ENCODE measurements at regions not wholly inside any gene's neighbourhood (a gene's known extent, or its start where the extent isn't known, plus 50 kb on each side); places are given as distances from the start of the nearest gene placed in this dataset.
A peak's percentile ranks its signal among the peaks of the same experiment; 100 is the strongest.
"Not testable (repeated sequence)": the region's sequence is repeated elsewhere in the genome, so short reads cannot be mapped to it uniquely, and the experiment has no call there.

DNA sequence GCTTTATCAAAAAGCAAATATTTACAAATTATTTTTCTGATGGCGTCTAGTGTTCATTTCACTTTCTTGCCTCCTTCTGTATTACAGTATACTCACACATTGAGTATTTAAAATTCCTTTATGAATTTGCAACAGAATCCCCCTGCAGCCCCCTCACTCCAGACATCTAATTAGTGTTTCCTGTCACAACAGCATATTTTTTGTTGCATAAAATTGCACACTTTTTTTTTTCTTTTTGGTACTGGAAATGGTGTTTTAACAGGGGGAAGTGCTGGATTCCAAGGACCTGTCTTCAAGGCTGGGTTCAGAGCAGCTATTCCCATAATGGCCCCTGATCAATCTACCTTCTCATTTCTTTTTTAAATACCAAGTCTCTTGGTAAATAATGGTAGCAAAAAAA lies 184.3 kb upstream of the HMCN1 start:
- TF ChIP-seq, protein P1, sequence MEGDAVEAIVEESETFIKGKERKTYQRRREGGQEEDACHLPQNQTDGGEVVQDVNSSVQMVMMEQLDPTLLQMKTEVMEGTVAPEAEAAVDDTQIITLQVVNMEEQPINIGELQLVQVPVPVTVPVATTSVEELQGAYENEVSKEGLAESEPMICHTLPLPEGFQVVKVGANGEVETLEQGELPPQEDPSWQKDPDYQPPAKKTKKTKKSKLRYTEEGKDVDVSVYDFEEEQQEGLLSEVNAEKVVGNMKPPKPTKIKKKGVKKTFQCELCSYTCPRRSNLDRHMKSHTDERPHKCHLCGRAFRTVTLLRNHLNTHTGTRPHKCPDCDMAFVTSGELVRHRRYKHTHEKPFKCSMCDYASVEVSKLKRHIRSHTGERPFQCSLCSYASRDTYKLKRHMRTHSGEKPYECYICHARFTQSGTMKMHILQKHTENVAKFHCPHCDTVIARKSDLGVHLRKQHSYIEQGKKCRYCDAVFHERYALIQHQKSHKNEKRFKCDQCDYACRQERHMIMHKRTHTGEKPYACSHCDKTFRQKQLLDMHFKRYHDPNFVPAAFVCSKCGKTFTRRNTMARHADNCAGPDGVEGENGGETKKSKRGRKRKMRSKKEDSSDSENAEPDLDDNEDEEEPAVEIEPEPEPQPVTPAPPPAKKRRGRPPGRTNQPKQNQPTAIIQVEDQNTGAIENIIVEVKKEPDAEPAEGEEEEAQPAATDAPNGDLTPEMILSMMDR (conservative IDR thresholded peaks at IDR 0.05): no peak
- no peak for DNase-seq (ENCODE audit: low read depth, low spot score)
- H3K9me3 Mint-ChIP-seq: peaks cover 6% of the 10 kb centered on the region
- H3K4me3 Mint-ChIP-seq: no peak overlapping the region
- no peaks in the 10 kb centered on the region for H3K27me3 Mint-ChIP-seq (ENCODE audit: low read depth)
- no peak overlapping the region for H3K27ac Mint-ChIP-seq (ENCODE audit: unreplicated experiment)
- peaks cover 11% of the 10 kb centered on the region for H3K4me1 Mint-ChIP-seq
- H3K36me3 Mint-ChIP-seq (ENCODE audit: low read depth): no peaks in the 10 kb centered on the region

DNA sequence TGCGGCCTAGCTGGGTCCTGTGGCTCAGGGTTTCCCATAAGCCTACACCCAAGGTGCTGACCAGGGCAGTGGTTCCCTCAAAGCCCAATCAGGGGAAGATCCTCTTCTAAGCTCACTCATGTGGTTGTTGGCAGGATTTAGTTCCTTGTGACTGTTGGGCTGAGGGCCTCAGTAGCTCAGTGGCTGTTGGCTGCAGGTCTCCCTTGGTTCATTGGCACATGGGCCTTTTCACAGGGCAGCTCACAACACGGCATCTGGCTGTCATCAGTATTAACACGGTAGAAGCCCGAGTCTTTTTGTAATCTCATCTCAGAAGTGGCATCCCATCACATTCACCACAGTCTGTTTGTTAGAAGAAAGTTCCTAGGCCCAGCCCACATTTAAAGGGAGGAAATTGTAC lies 188.2 kb upstream of the HMCN1 start:
- Mint-ChIP-seq H3K27ac (ENCODE audit: unreplicated experiment) (peak overlapping the region; percentile 13), H3K4me3 (no peak overlapping the region), H3K4me1 (peaks cover 17% of the 10 kb centered on the region), H3K36me3 (ENCODE audit: low read depth) (no peaks in the 10 kb centered on the region), H3K9me3 (no peaks in the 10 kb centered on the region), H3K27me3 (ENCODE audit: low read depth) (no peaks in the 10 kb centered on the region)
- no peak for DNase-seq (ENCODE audit: low read depth, low spot score)
- TF ChIP-seq, protein P1 (conservative IDR thresholded peaks at IDR 0.05): no peak

DNA sequence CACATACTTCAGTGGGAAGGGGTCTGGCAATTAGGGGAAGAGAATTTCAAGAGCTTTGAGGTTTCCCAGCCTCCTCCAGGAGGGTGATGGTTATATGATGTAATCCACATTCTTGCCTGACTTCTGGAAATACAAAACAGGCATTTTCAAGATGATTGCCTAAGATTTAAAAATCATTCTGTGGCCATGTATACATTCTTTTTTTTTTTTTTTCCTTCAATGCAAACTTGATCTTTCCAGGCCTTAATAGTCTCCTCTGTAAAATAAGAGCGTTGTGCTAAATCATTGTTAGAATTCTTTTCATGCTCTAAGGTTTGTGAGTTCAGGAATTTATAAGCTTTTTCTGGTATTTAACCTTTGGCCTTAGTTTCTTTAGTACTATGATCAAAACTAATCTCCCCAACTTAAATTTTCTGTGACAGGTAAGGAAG lies 192.3 kb upstream of the HMCN1 start:
- Mint-ChIP-seq H3K9me3 (peaks cover 7% of the 10 kb centered on the region), H3K27me3 (ENCODE audit: low read depth) (no peaks in the 10 kb centered on the region), H3K4me3 (no peak overlapping the region), H3K27ac (ENCODE audit: unreplicated experiment) (no peak overlapping the region), H3K4me1 (peaks cover 6% of the 10 kb centered on the region), H3K36me3 (ENCODE audit: low read depth) (no peaks in the 10 kb centered on the region)
- TF ChIP-seq, protein P1 (conservative IDR thresholded peaks at IDR 0.05): no peak
- no peak for DNase-seq (ENCODE audit: low read depth, low spot score)

DNA sequence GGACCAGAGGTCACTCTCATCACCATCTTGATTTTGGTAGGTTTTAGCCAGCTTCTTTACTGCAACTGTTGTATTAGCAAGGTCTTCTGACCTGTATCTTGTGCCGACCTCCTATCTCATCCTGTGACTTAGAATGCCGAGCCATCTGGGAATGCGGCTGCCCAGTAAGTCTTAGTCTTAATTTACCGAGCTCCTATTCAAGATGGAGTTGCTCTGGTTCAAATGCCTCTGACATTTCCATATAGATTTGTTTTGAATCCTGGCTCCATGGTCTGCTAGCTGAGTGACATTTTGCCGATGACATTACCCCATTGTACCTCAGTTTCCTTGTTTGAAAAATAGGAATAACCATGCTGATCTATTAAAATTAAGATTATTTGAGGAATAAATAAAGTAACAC lies 193.9 kb upstream of the HMCN1 start:
- H3K4me3 Mint-ChIP-seq: no peak overlapping the region
- H3K4me1 Mint-ChIP-seq: peaks cover 6% of the 10 kb centered on the region
- no peak for DNase-seq (ENCODE audit: low read depth, low spot score)
- TF ChIP-seq, protein P1 (conservative IDR thresholded peaks at IDR 0.05): no peak
- H3K27me3 Mint-ChIP-seq (ENCODE audit: low read depth): no peaks in the 10 kb centered on the region
- no peaks in the 10 kb centered on the region for H3K36me3 Mint-ChIP-seq (ENCODE audit: low read depth)
- H3K27ac Mint-ChIP-seq (ENCODE audit: unreplicated experiment): no peak overlapping the region
- peaks cover 7% of the 10 kb centered on the region for H3K9me3 Mint-ChIP-seq

DNA sequence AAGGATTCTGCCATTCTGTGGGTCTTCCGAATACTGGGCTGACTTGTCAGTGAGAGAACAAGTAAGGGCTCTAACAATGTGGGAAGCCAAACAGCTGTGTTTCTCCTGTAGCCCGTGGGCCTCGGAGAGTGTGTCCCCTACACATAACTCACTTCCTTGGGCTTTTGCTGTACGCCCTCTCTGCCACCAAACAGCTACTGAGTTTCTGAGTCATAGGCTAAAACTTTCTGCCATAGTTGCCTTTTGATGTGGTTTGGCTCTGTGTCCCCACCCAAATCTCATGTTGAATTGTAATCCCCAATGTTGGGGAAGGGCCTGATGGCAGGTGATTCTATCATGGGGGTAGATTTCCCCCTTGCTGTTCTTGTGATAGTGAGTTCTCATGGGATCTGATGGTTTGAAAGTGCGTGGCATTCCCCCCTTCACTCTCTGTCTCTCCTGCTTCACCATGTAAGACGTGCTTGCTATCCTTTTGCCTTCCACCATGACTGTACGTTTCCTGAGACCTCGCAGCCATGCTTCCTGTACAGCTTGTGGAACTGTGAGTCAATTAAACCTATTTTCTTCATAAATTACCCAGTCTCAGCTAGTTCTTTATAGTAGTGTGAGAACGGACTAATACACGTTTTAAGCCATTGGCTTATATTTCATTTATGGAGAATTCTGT lies 194.8 kb upstream of the HMCN1 start:
- H3K27me3 Mint-ChIP-seq (ENCODE audit: low read depth): no peaks in the 10 kb centered on the region
- TF ChIP-seq, protein P1 (conservative IDR thresholded peaks at IDR 0.05): no peak
- peaks cover 6% of the 10 kb centered on the region for H3K4me1 Mint-ChIP-seq
- H3K4me3 Mint-ChIP-seq: no peak overlapping the region
- peaks cover 7% of the 10 kb centered on the region for H3K9me3 Mint-ChIP-seq
- H3K27ac Mint-ChIP-seq (ENCODE audit: unreplicated experiment): no peak overlapping the region
- no peak for DNase-seq (ENCODE audit: low read depth, low spot score)
- H3K36me3 Mint-ChIP-seq (ENCODE audit: low read depth): no peaks in the 10 kb centered on the region

DNA sequence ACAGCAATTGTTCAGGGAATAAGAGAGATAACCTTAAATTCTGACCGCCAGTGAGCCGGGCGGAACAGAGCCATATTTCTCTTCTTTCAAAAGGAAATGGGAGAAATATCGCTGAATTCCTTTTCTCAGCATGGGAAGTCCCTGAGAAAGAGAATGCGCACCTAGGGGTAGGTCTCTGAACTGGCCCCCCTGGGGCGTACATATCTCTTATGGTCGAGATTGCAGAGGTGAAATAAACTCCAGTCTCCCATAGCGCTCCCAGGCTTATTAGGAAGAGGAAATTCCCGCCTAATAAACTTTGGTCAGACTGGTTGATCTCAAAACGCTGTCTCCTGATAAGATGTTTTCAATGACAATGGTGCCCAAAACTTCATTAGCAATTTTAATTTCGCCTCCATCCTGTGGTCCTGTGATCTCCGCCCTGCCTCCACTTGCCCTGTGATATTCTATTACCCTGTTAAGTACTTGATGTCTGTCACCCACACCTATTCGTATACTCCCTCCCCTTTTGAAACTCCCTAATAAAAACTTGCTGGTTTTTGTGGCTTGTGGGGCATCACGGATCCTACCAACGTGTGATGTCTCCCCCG lies 195.8 kb upstream of the HMCN1 start:
- H3K27me3 Mint-ChIP-seq (ENCODE audit: low read depth); H3K36me3 Mint-ChIP-seq (ENCODE audit: low read depth); H3K27ac Mint-ChIP-seq (ENCODE audit: unreplicated experiment); H3K4me1 Mint-ChIP-seq; H3K4me3 Mint-ChIP-seq; DNase-seq (ENCODE audit: low read depth, low spot score); H3K9me3 Mint-ChIP-seq: not testable (repeated sequence)
